HG03342 (cell line): ENCODE measurements at regions not wholly inside any gene's neighbourhood (a gene's known extent, or its start where the extent isn't known, plus 50 kb on each side); places are given as distances from the start of the nearest gene placed in this dataset.
"Not testable (repeated sequence)": the region's sequence is repeated elsewhere in the genome, so short reads cannot be mapped to it uniquely, and the experiment has no call there.

Experiments used
- ATAC-seq: cut with Tn5 transposase; IDR thresholded peaks from one replicate; pipeline ENCODE4 v1.9.1; 2021; ENCODE audit warnings: mild to moderate bottlenecking, moderate library complexity; ENCODE audit not compliant: unreplicated experiment

DNA sequence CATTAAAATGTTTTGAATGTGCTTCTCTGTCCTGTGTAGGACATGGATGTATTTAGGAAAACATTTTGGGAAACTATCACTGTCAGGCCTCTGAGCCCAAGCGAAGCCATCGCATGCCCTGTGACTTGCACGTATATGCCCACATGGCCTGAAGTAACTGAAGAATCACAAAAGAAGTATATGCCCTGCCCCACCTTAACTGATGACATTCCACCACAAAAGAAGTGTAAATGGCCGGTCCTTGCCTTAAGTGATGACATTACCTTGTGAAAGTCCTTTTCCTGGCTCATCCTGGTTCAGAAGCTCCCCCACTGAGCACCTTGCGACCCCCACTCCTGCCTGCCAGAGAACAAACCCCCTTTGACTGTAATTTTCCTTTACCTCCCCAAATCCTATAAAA is 191.1 kb upstream of the MEIS1 start:
- ATAC-seq: not testable (repeated sequence)

GRCh38 chr2:66242888-66243287 is 192.0 kb upstream of the MEIS1 start:
- ATAC-seq: not testable (repeated sequence)

DNA sequence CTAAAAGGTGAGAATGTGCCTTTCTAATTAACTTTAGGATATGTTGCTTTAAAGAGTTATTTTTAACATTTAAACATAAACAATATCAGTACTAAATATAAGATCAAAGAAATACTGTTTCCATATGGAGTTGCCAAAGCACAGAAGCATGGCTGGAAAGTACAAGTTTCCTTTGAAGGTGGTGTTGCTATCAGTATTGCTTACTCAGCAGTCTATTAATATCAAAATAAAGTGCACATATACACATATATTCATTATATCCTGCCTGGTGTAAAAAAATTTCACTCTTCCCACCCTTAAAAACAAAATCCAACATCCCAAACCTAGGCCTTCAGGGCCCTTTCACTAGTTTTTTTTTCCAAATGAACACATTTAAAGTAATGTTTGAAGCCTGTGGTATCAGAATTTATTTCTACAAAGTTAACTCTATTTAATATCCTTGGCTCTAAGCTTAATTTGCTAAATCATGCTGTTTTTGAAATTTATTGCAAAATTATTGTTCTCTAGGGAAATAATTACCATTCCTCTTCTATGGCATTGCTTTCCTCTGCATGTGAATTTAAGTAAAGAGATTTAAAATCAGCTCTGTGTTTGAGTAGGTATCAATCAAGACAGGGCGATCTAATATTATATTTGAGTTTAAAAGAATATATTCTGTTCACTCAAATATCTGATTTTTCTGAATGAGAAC is 192.7 kb upstream of the MEIS1 start:
- ATAC-seq: no peak

DNA sequence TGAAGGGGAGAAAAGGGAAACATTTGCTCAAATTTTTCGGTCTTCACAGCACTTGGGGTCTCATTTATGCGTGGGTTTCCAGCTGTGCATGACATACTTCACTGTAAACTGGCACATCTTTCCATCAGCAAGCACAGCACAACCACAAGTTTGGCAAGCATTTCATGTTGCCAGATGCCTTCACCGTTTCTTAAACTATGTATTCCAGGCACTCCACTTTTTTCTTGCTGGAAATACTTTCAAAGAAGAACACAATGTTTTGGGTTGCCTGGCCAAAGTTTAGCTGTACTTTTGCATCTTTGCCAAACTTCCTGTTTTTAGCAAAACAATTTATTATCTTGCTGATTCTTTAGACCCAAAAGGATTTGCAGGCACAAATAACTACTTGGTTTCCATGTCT is 194.6 kb upstream of the MEIS1 start:
- no peak for ATAC-seq

DNA sequence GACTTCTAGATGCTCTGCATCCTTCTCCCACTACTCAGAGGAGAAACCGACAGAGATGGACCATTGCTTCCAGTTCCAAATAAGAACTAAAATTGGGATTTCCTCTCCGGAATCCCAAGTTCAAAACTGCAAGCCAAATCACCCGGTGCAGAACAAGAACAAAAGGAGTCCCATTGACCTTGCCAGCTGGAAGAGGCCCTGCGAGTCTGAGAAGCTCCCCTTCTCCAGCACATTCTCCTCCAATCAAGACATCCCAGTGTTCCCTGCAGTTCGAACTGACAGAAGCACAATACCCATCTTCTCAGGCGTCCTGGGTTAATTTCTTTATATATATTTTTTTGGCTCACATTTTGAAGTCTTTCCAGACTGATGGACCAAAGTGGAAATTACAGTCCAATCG is 195.3 kb upstream of the MEIS1 start:
- no peak for ATAC-seq

GRCh38 chr2:66237803-66238379 is 197.0 kb upstream of the MEIS1 start:
- no peak for ATAC-seq

GRCh38 chr2:66236816-66237802 is 197.8 kb upstream of the MEIS1 start:
- ATAC-seq: no peak

DNA sequence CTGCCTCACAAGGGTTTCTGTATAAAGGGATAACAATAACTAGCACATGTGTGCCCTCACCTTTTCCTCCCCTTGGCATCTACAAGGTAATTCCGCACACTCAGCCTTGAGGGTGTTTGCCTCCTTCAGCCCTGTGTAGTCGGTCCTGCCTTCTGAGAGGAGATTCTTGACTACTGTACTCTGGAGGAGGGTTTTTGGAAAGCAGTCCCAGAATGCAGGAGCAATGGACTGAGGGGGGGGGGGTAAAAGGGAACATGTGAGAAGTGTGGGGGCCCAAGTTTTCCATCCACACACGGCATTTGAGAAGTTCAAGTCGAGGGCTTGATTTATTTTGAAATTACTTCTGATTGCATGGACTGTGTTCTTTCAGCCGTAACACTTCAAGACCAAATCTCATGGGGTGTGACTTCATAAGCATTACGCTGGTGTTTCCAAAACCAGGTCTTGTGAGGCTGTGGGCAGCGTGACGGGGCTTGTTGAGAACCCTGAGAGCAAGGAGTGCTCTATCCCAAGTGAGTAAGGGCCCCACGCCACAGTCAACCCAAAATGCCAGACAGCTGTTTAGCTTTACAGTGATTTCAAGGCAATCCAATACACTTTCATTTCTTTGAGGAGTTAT is 198.7 kb upstream of the MEIS1 start:
- no peak for ATAC-seq

DNA sequence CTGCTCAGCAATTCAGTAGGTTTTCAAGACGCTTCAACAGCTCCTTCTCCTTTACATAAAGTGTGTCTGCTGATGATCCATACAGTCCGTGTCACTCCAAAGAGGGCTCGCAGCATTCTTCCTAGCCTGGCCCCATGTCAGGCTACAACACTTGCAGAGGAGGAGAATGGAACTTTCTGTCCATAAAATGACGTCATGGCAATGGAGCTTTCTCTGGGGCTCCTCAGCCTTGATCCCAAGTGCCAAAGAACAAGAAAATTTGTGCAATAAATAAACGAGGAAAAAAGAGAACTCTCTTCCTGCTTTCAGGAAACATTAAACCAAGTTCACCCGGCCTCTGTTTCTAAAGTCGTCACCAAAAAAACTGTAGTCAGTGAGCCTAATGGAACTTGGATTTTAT is 199.5 kb upstream of the MEIS1 start:
- ATAC-seq: no peak

GRCh38 chr2:66233981-66234380 is 200.9 kb upstream of the MEIS1 start:
- ATAC-seq: no peak

DNA sequence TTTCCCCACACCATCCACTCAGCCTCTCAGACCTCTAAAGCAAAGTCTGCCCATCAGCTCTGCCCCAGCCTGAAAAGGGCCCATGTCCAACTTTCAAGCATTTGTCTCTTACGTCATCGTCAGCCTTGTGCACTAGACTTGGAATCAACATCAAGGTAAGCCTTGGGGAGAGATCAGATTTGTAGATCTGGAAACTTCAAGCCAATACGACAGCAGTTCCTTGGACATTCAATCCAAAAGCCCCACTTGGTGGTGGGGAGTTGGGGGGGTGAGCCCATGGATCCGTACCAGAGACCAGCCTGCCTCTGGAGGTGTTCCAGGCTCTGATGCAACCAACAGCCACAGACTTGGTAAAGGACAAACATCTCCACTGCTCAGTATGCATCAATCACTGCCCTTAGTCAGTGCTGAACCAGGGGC is 206.8 kb upstream of the MEIS1 start:
- no peak for ATAC-seq

- ATAC-seq: no peak
Measured at GRCh38 chr2:66217039-66217585, 217.8 kb upstream of the MEIS1 start.

- ATAC-seq: no peak
Measured at GRCh38 chr2:66212749-66213148, 222.2 kb upstream of the MEIS1 start.

- ATAC-seq: no peak
Measured at GRCh38 chr2:66202586-66202985, 232.3 kb upstream of the MEIS1 start.

DNA sequence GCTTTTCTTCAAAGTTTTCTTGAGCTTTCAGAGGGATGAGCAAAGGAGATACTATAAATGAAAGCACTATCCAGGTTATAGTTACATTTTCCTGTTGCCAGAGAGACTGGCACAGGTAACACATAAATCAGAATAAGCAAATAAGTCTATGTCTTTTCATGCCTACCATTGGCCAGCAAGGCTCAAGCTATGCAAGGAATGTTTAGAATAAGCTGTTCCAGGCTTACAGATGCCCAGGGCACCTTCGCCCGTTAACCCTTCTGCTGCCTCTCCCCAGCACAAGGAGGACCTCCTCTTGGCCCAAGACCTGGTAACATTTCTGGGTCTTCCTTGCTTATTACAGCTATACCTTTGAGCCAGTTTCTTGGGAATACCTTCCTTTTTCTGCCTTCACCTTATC is 233.7 kb upstream of the MEIS1 start:
- no peak for ATAC-seq

GRCh38 chr2:66198873-66199272 is 236.1 kb upstream of the MEIS1 start:
- no peak for ATAC-seq

- ATAC-seq: no peak
Measured at GRCh38 chr2:66192888-66193287, 242.0 kb upstream of the MEIS1 start.

DNA sequence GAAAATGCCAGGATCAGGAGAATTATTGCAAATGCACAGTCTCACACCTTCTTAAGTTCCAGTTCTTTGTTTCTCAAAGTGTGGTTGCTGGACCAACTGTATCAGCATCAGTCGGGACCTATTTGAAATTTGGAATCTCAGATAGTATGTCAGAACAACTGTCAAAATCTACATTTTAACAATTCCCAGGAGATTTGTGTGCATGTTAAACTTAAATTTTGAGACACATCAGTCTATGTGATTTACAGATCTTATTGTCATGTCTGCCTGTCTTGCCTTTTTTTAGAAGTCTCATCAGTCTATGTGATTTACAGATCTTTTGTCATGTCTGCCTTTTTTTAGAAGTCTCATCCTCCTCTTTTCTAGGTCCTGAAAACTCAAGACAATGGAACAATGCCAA is 243.6 kb upstream of the MEIS1 start:
- ATAC-seq: no peak

GRCh38 chr2:66189553-66189952 is 245.4 kb upstream of the MEIS1 start:
- no peak for ATAC-seq

DNA sequence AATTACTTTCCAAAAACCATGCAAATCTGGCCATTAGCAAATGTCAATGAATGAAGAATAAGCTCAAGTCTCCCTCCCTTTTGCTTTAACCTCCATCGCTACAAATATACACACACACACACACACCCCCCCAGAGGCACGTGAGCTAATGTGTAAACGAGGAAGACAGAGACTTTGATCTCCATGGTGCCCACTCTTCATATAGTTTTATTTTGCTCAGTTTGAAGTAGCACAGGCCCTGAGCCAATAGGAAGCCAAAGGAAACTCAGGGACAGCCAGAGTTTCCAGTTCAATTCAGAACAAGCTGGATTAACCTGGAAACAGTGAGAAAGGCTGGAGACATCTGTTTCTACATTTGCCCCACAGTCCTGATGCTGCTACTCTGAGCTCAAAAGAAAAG is 248.4 kb upstream of the MEIS1 start:
- ATAC-seq: no peak

DNA sequence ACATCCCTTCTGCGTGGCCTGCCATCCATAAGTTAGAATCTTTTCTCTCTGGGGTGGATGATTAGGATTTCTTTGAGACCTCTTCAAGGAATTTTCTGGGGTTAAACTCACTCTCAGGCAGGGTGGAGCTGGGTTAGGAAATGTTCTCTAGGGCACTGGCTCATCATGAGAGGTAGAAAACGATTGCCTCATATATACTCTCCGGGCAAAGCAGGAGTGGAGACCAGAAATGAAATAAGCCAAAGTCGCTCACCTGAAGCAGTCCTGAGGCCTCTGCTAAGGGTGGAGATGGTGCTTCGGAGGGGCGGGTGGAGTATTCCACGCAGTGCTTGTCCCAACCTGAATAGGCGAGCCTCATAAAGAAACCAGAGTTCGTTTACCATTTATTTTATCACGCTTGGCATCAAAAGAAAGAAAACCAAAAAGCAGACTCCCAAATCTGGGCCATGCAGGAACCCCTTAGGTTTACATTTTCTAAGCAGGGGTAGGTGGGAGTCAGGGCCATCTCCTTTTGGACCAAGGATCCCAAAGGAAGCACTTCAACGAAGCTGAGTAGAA is 249.3 kb upstream of the MEIS1 start:
- ATAC-seq: no peak
